ENCODE measurements at regions not wholly inside any gene's neighbourhood (a gene's known extent, or its start where the extent isn't known, plus 50 kb on each side); places are given as distances from the start of the nearest gene placed in this dataset.

DNA sequence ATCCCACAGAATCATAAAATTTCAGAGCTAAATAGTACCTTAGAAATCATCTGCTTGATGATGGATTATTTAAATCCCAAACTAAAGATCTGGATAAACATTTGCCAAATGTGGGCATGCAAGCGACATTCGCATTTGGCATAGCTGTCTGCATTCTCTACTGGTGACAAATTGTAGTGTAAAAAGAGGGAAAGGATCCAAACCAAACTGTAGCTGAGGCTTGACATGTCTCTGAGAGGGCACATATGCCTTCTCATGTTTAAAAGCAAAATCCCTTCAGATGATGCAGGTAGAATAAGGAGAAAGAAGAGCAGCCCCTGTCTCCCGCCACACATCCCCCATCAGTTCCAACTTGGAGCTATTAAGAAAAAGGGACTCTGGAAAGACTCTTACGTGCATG, 257.5 kb upstream of the MTNR1B start:
- no peak overlapping the region for H3K9ac ChIP-seq (ENCODE audit: low read length)
- H3K36me3 ChIP-seq (ENCODE audit: insufficient read depth, low read length): no peaks in the 10 kb centered on the region
- H4K20me1 ChIP-seq (ENCODE audit: insufficient read depth): no peaks in the 10 kb centered on the region
- H3K9me3 ChIP-seq (ENCODE audit: low read length): no peaks in the 10 kb centered on the region
- no peak overlapping the region for H2AFZ ChIP-seq (ENCODE audit: low read depth, low read length)
- H3K79me2 ChIP-seq (replicated peaks; ENCODE audit: insufficient read depth, low read length): no peaks in the 10 kb centered on the region
- no peaks in the 10 kb centered on the region for H3K27me3 ChIP-seq (ENCODE audit: insufficient read depth, low read depth, low read length)
- peaks cover 4% of the 10 kb centered on the region for H3F3A ChIP-seq (ENCODE audit: insufficient read depth, low read length, poor library complexity, severe bottlenecking)
- H3K4me3 ChIP-seq (ENCODE audit: low read length): no peak overlapping the region
- TF ChIP-seq REST (IDR thresholded peaks at IDR 0.05; ENCODE audit: borderline replicate concordance): no peak
- TF ChIP-seq EZH2 (IDR thresholded peaks at IDR 0.05; ENCODE audit: borderline replicate concordance, insufficient read depth, low read length, poor library complexity, severe bottlenecking): no peak
- H3K4me2 ChIP-seq (ENCODE audit: low read length): no peak overlapping the region
- no peak overlapping the region for H3K27ac ChIP-seq (ENCODE audit: low read length)
- H3K9me2 ChIP-seq (ENCODE audit: insufficient read depth, low read length): no peaks in the 10 kb centered on the region

- no peak overlapping the region for H3K4me2 ChIP-seq (ENCODE audit: low read length)
- no peak overlapping the region for H3K27ac ChIP-seq (ENCODE audit: low read length)
- no peaks in the 10 kb centered on the region for H3K9me2 ChIP-seq (ENCODE audit: insufficient read depth, low read length)
- H4K20me1 ChIP-seq (ENCODE audit: insufficient read depth): no peaks in the 10 kb centered on the region
- no peaks in the 10 kb centered on the region for H3K9me3 ChIP-seq (ENCODE audit: low read length)
- H3K79me2 ChIP-seq (replicated peaks; ENCODE audit: insufficient read depth, low read length): no peaks in the 10 kb centered on the region
- no peak overlapping the region for H3K9ac ChIP-seq (ENCODE audit: low read length)
- H3K27me3 ChIP-seq (ENCODE audit: insufficient read depth, low read depth, low read length): no peaks in the 10 kb centered on the region
- H3K4me3 ChIP-seq (ENCODE audit: low read length): no peak overlapping the region
- TF ChIP-seq RAD21 (conservative IDR thresholded peaks at IDR 0.05) (no peak), EZH2 (IDR thresholded peaks at IDR 0.05; ENCODE audit: borderline replicate concordance, insufficient read depth, low read length, poor library complexity, severe bottlenecking) (no peak), CTCF (IDR thresholded peaks at IDR 0.05; ENCODE audit: poor library complexity, severe bottlenecking) (no peak), TAF1 (IDR thresholded peaks at IDR 0.05; ENCODE audit: low read depth) (no peak), POLR2AphosphoS5 (IDR thresholded peaks at IDR 0.05) (no peak), EP300 (conservative IDR thresholded peaks at IDR 0.05; ENCODE audit: poor library complexity, severe bottlenecking) (no peak), REST (IDR thresholded peaks at IDR 0.05; ENCODE audit: borderline replicate concordance) (no peak)
- H2AFZ ChIP-seq (ENCODE audit: low read depth, low read length): no peak overlapping the region
- peaks cover 8% of the 10 kb centered on the region for H3F3A ChIP-seq (ENCODE audit: insufficient read depth, low read length, poor library complexity, severe bottlenecking)
- H3K36me3 ChIP-seq (ENCODE audit: insufficient read depth, low read length): no peaks in the 10 kb centered on the region
Measured at GRCh38 chr11:92714111-92714510, 255.3 kb upstream of the MTNR1B start.

Measured in neural cell (in vitro differentiated cells).